Adrenal gland (tissue), 9 donors: ENCODE measurements at regions not wholly inside any gene's neighbourhood (a gene's known extent, or its start where the extent isn't known, plus 50 kb on each side); places are given as distances from the start of the nearest gene placed in this dataset.
"Not testable (repeated sequence)": the region's sequence is repeated elsewhere in the genome, so short reads cannot be mapped to it uniquely, and the experiment has no call there.

Source experiments
- DNase-seq, 7 donors: peaks; one replicate each; pipeline ENCODE4 v3.0.0-alpha.2; 2019 to 2020
- H3K27ac ChIP-seq, 5 donors: fragments of 200-600 bp; sonication (generic) in 4 of 5; 1 replicate in 3 of 5; 2 replicates in 2 of 5; pipeline versions ENCODE4 v1.5.1 to v1.8.0; 2016 to 2020; ENCODE audit warnings: mild to moderate bottlenecking in 1 of 5
- H3K27me3 ChIP-seq: fragments of 200-600 bp; 2 replicates; pipeline ENCODE4 v1.8.0; 2021
- H3K36me3 ChIP-seq, 2 donors: fragments of 200-600 bp; replicated peaks in 1 of 2; 1 replicate in 1 of 2; 2 replicates in 1 of 2; pipeline versions ENCODE4 v1.5.1 to v1.8.0; 2018 to 2022
- H3K4me1 ChIP-seq, 2 donors: fragments of 200-600 bp; replicated peaks in 1 of 2; 1 replicate in 1 of 2; 2 replicates in 1 of 2; pipeline versions ENCODE4 v1.5.1 to v1.8.0; 2018 to 2021
- H3K4me3 ChIP-seq, 4 donors: fragments of 200-600 bp; sonication (generic) in 3 of 4; one replicate each; pipeline ENCODE4 v1.5.1; 2016 to 2018
- H3K9me3 ChIP-seq, 3 donors: fragments of 200-600 bp; sonication (generic) in 1 of 3; replicated peaks in 1 of 3; 1 replicate in 2 of 3; 2 replicates in 1 of 3; pipeline versions ENCODE4 v1.5.1 to v1.8.0; 2016 to 2021
- POLR2A ChIP-seq, 2 donors: fragments of 450-650 bp; IDR thresholded peaks; one replicate each; pipeline ENCODE4 v1.6.1; 2017; ENCODE audit warnings: antibody characterized with exemption in 2 of 2, mild to moderate bottlenecking in 2 of 2, moderate library complexity in 1 of 2
- WGBS, 4 donors: extraction: QIAGEN DNeasy Blood & Tissue Kit in 2 of 4; methylation state at CpG; one replicate each; pipeline versions ENCODE4 v1.1.5 to v1.1.7; 2013 to 2017; 5-methylcytosine and 5-hydroxymethylcytosine counted together
- intact Hi-C, 2 donors: fragments of 100-400 bp; cut with DNase I; formaldehyde crosslinking; loops; one replicate each; pipeline versions ENCODE4 v1.14.1 to v1.15.0; 2022 to 2023
- TF ChIP-seq, protein P1 (sequence below), 6 experiments: fragments of 450-650 bp in 4 of 6; fragments of 200-600 bp in 2 of 6; sonication (generic) in 1 of 6; IDR thresholded peaks; 1 replicate in 5 of 6; 2 replicates in 1 of 6; pipeline versions ENCODE4 v1.5.1 to v1.8.0; 2016 to 2021; ENCODE audit warnings: antibody characterized with exemption in 6 of 6, mild to moderate bottlenecking in 2 of 6, moderate library complexity in 1 of 6
- donor health status: healthy with polysubstance abuse.
- donor health status: Bipolar disorder and iron deficiency.
- donor health status: DM: yes; HTN: yes; CAD: no.
- donor health status: DM: no; HTN: no; CAD: no.
- donor health status: DM: no; HTN: no; CAD: no.

DNA sequence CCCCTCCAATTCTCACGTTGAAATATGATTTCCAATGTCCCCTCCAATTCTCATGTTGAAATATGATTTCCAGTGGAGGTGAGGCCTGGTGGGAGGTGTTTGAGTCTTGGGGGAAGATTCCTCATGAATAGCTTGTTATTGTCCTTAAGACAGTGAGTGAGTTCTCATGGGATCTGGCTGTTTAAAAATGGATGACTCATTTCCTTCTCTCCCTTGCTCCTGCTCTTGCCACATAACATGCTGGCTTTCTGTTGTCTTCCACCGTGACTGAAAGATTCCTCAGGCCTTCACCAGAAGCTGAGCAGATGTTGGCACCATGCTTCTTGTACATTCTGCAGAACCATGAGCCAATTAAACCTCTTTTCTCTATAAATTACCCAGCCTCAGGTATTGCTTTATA is 346.8 kb upstream of the TECRL start:
- Histone ChIP-seq H3K36me3 (no peaks in the 10 kb centered on the region), H3K27ac (no peak overlapping the region), H3K4me3 (no peak overlapping the region), H3K27me3 (no peaks in the 10 kb centered on the region), H3K4me1 (no peaks in the 10 kb centered on the region), H3K9me3 (no peaks in the 10 kb centered on the region)
- DNase-seq, result no peak
- 17 to 31% (median 22%) methylated on average over 2 of the region's 2 CpGs for WGBS, 4 donors
- intact Hi-C loops, result no loop called here
- no peak for TF ChIP-seq POLR2A (IDR thresholded peaks at IDR 0.05)
- TF ChIP-seq, protein P1, sequence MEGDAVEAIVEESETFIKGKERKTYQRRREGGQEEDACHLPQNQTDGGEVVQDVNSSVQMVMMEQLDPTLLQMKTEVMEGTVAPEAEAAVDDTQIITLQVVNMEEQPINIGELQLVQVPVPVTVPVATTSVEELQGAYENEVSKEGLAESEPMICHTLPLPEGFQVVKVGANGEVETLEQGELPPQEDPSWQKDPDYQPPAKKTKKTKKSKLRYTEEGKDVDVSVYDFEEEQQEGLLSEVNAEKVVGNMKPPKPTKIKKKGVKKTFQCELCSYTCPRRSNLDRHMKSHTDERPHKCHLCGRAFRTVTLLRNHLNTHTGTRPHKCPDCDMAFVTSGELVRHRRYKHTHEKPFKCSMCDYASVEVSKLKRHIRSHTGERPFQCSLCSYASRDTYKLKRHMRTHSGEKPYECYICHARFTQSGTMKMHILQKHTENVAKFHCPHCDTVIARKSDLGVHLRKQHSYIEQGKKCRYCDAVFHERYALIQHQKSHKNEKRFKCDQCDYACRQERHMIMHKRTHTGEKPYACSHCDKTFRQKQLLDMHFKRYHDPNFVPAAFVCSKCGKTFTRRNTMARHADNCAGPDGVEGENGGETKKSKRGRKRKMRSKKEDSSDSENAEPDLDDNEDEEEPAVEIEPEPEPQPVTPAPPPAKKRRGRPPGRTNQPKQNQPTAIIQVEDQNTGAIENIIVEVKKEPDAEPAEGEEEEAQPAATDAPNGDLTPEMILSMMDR (IDR thresholded peaks at IDR 0.05), result no peak

DNA sequence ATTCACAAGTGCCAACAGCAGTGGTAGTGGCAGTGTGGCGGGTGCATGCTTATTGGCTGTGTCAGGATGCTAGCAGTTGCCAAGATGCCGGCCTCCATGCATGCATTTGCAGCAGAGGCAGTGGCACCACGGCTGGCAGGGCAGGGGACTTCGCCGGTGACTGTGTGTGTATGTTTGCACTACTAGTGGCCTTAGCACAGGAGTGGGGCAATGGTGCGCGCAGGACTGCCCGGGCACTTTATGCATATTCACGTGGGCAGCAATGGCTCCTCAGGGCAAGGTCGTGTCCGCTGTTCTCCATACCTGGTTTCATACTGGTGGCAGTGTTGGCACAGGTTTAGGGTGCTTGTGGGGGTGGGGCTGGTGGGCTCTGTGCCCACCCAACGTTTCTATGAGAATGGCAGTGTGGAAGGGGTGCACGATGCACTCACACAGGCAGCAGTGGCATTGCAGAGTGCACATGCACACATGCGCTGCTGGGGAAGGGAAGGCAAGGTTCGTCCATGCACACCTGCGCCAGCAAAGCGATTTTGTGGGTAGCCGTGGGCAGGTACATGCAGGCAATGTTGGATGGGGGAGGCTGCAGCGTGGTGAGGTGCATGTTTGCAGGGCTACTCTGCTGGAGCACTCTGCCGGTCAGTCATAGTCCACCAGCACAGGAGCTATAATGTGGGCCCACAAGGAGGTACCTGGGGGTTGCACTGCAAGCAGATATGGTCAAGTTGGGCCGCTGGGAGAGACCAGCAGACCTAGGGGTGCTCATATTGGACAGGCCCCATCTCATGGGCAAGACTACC is 338.9 kb upstream of the TECRL start:
- Histone ChIP-seq H3K27me3 (no peaks in the 10 kb centered on the region), H3K4me3 (no peak overlapping the region), H3K9me3 (no peaks in the 10 kb centered on the region), H3K36me3 (no peaks in the 10 kb centered on the region), H3K4me1 (no peaks in the 10 kb centered on the region), H3K27ac (no peak overlapping the region)
- DNase-seq, result no peak
- 77 to 88% (median 82%) methylated on average over 14 to 21 of the region's 21 CpGs for WGBS, 4 donors
- TF ChIP-seq POLR2A (IDR thresholded peaks at IDR 0.05), result no peak
- TF ChIP-seq, protein P1 (IDR thresholded peaks at IDR 0.05), result no peak
- intact Hi-C loops, result no loop called here

DNA sequence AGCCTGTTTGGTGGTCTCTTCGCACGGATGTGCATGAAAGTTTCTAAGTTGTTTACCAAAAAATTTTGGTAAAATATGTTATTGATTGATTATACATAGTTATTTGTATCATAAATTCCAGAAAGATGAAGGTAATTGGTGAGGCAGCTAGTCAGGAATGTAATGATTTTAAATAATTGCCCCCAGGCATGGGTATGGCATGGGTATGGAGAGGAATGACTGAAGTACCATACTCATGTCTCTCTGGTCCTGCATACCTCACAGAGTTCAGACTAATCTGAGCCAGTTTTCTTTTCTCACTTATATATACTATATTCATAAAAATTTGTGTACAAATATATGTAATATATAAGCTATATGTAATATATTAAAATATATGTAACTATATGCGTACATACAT is 329.0 kb upstream of the TECRL start:
- intact Hi-C loops, result no loop called here
- TF ChIP-seq, protein P1 (IDR thresholded peaks at IDR 0.05), result no peak
- no peak for TF ChIP-seq POLR2A (IDR thresholded peaks at IDR 0.05)
- DNase-seq, result no peak
- Histone ChIP-seq H3K4me3 (no peak overlapping the region), H3K9me3 (no peaks in the 10 kb centered on the region), H3K4me1 (no peaks in the 10 kb centered on the region), H3K36me3 (no peaks in the 10 kb centered on the region), H3K27me3 (no peaks in the 10 kb centered on the region), H3K27ac (no peak overlapping the region)
- 83 to 88% (median 86%) methylated on average over 3 of the region's 3 CpGs for whole genome bisulfite sequencing, 4 donors

DNA sequence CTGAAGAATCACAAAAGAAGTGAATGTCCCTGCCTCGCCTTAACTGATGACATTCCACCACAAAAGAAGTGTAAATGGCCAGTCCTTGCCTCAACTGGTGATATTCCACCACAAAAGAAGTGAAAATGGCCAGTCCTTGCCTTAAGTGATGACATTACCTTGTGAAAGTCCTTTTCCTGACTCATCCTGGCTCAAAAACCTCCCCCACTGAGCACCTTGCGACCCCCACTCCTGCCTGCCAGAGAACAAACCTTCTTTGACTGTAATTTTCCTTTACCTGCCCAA is 328.5 kb upstream of the TECRL start:
- 46 to 58% (median 54%) methylated on average over 2 of the region's 2 CpGs for WGBS, 4 donors
- H3K27me3 ChIP-seq, H3K27ac ChIP-seq, H3K4me3 ChIP-seq, H3K9me3 ChIP-seq, H3K36me3 ChIP-seq, H3K4me1 ChIP-seq, intact Hi-C loops, DNase-seq: not testable (repeated sequence)
